ENCODE measurements at regions not wholly inside any gene's neighbourhood (a gene's known extent, or its start where the extent isn't known, plus 50 kb on each side); places are given as distances from the start of the nearest gene placed in this dataset.
"Not testable (repeated sequence)": the region's sequence is repeated elsewhere in the genome, so short reads cannot be mapped to it uniquely, and the experiment has no call there.

GRCh38 chr7:12987238-12987637, 299.8 kb downstream of the ARL4A start:
- DNase-seq (ENCODE audit: low spot score), result no peak

GRCh38 chr7:12990440-12990839, 303.0 kb downstream of the ARL4A start:
- DNase-seq (ENCODE audit: low spot score), result no peak

DNA sequence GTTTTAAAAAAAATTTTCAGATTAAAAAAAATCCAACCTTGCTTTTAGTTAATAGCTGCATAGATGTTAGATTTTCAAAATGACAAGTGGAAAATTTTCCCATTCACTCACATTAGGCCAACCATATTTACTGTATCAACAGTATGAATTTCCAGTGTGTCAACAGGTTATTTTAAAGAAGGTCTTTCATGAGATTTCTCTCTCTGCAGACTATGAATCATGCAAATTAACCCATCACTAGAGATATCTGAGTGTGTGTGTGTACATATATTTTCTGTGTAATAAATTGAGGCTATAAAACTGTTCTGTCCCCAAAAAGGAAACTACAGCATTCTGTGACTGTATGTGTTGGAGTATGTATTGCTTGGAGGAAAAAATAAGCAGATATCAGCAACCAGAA, 305.6 kb downstream of the ARL4A start:
- no peak for DNase-seq (ENCODE audit: low spot score)

GRCh38 chr7:12995912-12996469, 308.6 kb downstream of the ARL4A start:
- DNase-seq (ENCODE audit: low spot score), result no peak

- no peak for DNase-seq (ENCODE audit: low spot score)
Observed at GRCh38 chr7:13007331-13007730, 319.9 kb downstream of the ARL4A start.

DNA sequence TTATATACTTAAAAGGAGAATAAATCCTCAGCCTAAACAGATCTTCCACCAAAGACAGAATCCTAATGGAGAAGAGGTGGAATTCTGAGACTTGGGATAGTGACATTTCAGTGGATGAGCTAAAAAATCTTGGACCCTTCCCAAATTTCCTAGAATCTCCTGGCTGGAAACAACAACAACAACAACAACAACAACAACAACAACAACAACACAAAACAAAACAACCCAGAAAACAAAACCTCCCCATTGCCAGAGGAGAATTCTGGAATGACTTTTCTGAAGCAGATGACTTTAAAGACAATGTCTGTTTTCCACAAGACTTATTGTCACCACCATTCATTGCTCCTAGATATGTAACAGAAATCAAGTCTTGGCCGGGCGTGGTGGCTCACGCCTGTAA, 322.1 kb downstream of the ARL4A start:
- DNase-seq (ENCODE audit: low spot score), result no peak

DNA sequence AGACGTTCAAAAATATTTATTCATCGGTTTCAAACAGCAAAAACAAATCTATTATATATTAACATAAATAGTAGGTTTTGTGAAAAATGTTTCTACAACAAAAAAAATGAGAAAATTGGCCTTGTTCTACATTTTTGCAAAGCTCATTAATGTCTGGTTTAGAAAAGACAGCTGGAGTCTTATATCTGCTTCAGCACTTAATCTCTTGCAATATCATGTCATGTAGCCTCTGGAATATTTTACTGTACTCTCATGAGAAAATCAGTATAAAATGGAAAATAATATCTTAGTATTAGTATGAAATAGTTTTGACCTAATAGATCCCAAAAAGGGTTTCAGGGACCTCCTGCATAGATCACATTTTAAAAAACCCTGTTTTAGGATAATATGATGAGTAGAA, 326.6 kb downstream of the ARL4A start:
- DNase-seq (ENCODE audit: low spot score), result no peak

GRCh38 chr7:13016036-13016581, 328.7 kb downstream of the ARL4A start:
- no peak for DNase-seq (ENCODE audit: low spot score)

- DNase-seq (ENCODE audit: low spot score), result peak; percentile 8
Observed at GRCh38 chr7:13016592-13017332, 329.3 kb downstream of the ARL4A start.

DNA sequence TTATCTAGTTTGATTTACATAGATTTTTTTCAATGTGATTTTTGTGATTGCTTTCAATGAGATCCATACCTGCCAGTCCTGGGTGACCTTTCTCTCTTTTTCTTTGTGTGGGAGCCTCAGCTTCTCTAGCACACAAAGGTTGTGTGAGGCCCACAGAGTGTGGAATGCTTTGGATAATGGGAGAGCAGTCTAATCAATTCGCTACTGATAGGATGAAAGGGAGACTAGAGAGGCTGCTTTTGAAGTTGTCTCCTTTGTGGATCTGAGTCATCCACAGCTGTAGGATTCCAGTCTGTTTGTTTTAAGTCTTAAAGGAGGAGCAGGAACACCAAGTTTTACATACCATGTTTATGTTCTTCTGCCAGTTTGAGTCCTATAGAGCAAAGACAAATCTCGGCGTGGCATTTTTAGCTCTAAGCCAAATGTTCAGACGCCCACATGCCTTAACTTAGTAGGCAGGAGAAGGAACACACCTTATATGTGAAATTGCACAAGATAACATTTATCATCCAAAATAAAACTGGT, 330.0 kb downstream of the ARL4A start:
- DNase-seq (ENCODE audit: low spot score), result peak; percentile 4

DNA sequence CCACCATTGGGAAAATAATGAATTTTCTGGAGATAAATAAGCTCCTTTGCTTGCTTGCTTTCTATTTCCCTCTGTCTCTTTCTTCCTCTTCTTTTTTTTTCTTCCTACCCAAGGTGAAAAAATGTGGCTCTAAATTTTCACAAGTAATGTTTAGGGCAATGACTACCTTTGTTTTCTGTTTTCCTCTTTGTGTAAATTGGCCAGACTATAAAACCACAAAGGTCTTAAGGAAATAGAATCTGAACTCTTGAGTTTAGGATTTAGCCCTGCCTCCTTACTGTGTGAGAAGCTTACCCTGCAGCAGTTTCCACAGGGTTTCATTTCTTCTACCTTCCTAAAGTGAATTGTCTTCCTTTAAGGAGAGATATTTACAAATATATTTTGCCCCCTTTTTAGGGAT, 330.4 kb downstream of the ARL4A start:
- DNase-seq (ENCODE audit: low spot score), result no peak

DNA sequence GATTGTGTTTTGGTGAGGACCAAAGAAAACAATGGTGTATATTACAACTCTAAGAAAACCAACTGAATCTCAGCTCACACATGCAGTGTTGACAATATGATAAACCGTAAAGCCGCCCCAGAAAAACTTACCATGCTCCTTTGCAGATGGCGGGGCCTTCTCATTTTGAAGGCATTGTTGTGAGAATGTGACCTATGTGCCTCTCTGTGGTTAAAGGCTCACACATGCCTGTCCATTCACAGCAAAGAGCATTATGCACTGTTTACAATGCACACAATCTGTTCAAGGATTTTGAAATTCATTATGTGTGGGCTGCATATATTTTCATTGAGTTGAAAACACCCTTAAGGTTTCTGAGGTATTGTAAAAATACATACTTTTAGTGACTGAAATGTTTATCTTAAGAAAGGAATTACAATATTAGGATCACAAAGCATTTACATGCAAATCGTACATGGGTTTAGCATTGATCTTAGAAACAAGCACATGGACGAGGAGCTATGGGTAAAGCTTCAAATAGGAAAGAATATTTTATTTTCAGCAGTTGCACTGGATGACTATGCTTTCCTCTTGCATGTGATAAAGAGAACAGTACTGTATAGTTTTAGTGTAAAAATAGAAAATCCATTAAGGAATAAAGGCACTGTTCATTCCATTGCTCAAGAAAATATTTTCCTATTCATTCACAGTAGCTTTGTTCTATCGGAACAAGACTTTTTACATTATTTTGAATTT, 334.3 kb downstream of the ARL4A start:
- DNase-seq (ENCODE audit: low spot score), result no peak

DNA sequence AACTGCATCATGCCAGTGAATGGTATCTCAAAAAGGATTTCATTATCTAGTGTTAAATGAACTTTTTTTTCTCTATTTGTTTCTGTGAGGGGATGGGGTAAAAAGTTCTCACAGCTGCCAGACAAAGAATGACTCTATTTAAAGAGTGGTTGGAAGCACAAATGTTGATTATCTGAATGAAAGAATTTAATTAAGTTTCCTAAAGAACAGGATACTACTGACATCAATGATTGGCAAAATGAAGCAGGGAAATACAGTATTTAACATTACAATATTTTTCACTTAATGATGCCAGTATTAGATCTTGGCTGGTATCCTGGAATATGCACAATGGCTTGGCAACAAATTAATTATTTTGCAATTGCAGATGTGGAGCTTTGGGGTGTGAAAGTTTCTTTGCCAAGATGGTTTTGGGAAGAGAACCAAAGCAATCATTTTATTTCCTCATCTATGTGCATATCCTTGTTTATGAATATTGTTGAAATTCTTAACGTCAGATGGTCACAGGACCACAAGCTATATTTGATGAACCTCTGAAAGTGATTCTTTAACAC, 336.8 kb downstream of the ARL4A start:
- DNase-seq (ENCODE audit: low spot score), result no peak

- not testable (repeated sequence) for DNase-seq (ENCODE audit: low spot score)
Observed at GRCh38 chr7:13025043-13025442, 337.6 kb downstream of the ARL4A start.

GRCh38 chr7:13027321-13027720, 339.9 kb downstream of the ARL4A start:
- no peak for DNase-seq (ENCODE audit: low spot score)

GRCh38 chr7:13028036-13028824, 340.8 kb downstream of the ARL4A start:
- no peak for DNase-seq (ENCODE audit: low spot score)

- DNase-seq (ENCODE audit: low spot score), result no peak
Observed at GRCh38 chr7:13028825-13029099, 341.3 kb downstream of the ARL4A start.

DNA sequence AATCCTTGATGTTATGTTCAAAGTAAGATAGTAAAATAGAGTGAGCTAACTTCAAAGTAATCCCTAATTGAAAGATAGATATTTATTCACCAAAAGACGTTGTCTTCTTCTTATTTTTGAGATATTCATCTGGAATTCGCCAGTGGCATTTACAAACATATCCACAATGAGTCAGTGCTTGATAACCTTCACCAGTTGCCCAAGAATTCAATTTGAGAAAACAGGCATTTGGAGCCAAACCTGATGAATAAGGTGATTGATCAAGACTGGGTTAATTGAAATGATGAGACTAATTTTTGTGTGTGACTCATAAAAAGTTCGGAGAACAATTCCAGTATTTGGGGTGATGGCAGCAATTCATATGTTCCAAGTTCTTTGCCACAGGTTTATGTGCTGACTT, 344.0 kb downstream of the ARL4A start:
- no peak for DNase-seq (ENCODE audit: low spot score)

- no peak for DNase-seq (ENCODE audit: low spot score)
Observed at GRCh38 chr7:13032084-13032483, 344.7 kb downstream of the ARL4A start.

DNA sequence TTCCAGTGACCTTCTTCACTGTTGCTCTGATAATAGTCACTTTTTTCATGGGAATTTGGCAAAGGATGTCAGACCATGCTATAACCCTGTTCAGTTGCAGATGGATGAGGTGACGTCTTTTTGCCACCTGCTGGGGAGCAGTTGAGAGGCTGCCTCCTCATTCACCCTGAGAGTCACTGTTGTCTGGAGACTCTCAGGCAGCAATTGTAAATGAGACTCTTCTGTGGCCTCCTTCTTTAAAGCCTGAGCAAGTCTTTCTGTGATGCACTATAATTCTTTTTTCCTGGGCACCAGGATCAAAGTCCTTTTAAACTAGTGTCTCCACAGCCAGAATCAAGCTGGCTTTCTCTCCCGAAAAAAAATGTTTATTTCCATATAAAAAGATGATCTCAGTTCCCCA, 345.1 kb downstream of the ARL4A start:
- no peak for DNase-seq (ENCODE audit: low spot score)

DNA sequence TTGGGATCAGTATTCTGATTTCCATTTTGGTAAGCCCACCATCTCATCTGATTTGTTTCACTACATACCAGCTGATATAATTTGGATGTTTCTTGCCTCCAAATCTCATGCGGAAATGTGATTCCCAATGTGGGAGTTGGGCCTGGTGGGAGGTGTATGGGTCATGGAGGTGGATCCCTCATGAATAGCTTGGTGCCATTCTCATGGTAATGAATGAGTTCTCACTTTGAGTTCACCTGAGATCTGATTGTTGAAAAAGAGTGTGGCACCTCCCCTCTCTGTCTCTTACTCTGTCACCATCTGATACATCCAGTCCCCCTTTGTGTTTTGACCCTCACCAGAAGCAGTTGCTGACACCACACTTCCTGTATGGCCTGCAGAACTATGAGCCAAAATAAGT, 347.3 kb downstream of the ARL4A start:
- no peak for DNase-seq (ENCODE audit: low spot score)

- no peak for DNase-seq (ENCODE audit: low spot score)
Observed at GRCh38 chr7:13035233-13035632, 347.8 kb downstream of the ARL4A start.
